ENCODE measurements at regions not wholly inside any gene's neighbourhood (a gene's known extent, or its start where the extent isn't known, plus 50 kb on each side); places are given as distances from the start of the nearest gene placed in this dataset.

DNA sequence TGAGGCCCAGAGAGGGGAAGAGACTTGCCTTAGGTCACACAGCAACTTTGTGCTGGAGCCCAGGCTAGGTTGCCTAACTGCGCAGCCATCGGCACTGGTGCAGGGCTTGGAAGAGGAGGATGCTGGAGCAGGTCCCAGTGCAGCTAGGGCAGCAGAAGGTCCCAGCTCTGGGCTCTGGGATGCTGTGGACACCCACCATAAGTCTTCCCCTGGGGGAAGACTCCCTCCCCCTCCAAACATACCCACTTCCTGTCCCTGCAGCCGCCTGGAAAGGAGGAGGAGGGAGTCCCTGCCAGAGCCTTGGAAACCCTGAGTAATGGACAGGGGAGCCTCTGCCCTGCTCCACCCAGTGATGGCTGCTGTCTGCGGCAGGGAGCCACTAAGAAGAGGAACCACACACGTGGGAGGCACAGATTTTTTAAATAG lies 93.6 kb downstream of the NCR2 start:
- DNase-seq (ENCODE audit: low spot score) (no peak), ATAC-seq (ENCODE audit: insufficient number of reproducible peaks, low FRiP score, low read depth) (no peak)
- peak overlapping the region; percentile 84 for H3K4me3 ChIP-seq
- TF ChIP-seq, protein P1, sequence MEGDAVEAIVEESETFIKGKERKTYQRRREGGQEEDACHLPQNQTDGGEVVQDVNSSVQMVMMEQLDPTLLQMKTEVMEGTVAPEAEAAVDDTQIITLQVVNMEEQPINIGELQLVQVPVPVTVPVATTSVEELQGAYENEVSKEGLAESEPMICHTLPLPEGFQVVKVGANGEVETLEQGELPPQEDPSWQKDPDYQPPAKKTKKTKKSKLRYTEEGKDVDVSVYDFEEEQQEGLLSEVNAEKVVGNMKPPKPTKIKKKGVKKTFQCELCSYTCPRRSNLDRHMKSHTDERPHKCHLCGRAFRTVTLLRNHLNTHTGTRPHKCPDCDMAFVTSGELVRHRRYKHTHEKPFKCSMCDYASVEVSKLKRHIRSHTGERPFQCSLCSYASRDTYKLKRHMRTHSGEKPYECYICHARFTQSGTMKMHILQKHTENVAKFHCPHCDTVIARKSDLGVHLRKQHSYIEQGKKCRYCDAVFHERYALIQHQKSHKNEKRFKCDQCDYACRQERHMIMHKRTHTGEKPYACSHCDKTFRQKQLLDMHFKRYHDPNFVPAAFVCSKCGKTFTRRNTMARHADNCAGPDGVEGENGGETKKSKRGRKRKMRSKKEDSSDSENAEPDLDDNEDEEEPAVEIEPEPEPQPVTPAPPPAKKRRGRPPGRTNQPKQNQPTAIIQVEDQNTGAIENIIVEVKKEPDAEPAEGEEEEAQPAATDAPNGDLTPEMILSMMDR (IDR thresholded peaks at IDR 0.05): no peak
- peak overlapping the region; percentile 73 to 83 for H3K27ac ChIP-seq
- no peaks in the 10 kb centered on the region for H3K9me3 ChIP-seq
- H3K36me3 ChIP-seq: no peaks in the 10 kb centered on the region
- peaks cover 12 to 37% of the 10 kb centered on the region in 2 donors for H3K4me1 ChIP-seq (ENCODE audit: control insufficient read depth in 1 of 2, low read depth in 2 of 2)
- H3K27me3 ChIP-seq (replicated peaks; ENCODE audit: insufficient read depth): no peaks in the 10 kb centered on the region

DNA sequence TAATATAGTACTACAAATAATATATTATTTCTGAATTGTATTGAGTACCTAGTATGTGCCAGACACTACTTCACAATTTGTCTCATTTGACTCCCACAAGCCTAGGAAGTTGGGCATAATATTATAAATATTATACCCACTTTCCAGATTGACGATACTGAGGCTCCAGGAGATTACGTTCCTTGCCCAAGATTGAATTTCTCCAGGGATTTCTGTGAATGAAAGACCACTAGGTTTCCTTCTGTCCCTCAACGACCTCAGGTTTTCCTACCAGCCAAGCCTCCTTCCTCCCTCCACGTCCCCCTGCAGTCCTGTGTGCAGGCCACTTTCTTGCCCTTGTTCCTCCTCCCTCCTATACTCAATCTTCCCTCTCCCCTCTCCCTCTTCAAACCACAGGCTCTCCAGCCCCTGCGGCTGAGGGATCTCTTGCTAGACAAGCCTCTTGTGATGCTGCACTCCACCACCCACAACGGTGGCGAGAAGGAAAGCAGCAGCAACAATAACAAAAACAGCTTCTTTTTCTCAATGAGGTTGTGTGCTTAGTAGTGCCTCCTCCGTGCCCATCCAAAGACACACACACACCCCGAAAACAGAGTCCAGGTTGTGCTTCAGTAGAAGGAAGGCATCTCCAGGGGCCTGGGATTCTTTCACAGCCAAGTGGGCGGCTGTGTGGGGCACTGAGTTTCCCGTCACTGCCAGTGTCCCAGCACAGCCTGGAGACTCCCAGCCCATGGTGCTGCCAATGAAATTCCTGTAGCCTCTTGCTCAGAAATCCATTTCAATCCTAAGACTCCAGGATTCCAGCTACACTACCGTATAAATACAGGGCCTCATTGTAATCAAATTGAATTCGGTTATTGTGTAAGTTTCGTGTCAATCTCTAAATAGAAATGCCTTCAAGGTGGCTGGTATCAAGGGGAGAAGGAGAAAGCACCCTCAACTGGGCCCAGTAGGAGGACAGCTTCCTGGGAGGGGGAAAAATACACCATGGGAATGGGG lies 94.4 kb downstream of the NCR2 start:
- Histone ChIP-seq H3K27me3 (replicated peaks; ENCODE audit: insufficient read depth) (no peaks in the 10 kb centered on the region), H3K4me1 (ENCODE audit: control insufficient read depth in 1 of 2, low read depth in 2 of 2) (peaks cover 12 to 37% of the 10 kb centered on the region in 2 donors), H3K27ac (peak overlapping the region; percentile 73 to 83), H3K9me3 (no peaks in the 10 kb centered on the region), H3K4me3 (no peak overlapping the region), H3K36me3 (no peaks in the 10 kb centered on the region)
- TF ChIP-seq, protein P1 (IDR thresholded peaks at IDR 0.05): no peak
- DNase-seq (ENCODE audit: low spot score) (no peak), ATAC-seq (ENCODE audit: insufficient number of reproducible peaks, low FRiP score, low read depth) (no peak)

DNA sequence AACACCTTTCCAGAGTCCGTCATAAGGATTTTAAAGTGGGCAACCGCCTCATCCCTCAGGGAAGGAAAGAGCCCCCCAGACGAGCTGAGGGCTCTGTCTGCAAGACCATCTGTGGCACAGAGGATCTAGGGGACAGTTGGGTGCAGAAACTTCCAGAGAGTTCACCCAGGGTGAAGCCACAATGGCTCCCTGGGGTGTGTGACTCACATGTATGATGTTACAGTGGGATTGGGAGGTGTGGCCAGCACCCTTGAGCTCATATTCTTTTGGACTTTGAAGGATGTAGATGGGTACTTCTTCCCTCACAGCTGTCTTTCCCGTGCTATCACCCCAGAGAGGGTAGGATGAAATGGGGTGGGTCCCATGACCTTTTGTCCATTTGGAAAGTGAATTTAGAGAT lies 95.5 kb downstream of the NCR2 start:
- no peaks in the 10 kb centered on the region for H3K27me3 ChIP-seq (replicated peaks; ENCODE audit: insufficient read depth)
- peak overlapping the region; percentile 67 to 83 for H3K27ac ChIP-seq
- no peaks in the 10 kb centered on the region for H3K9me3 ChIP-seq
- H3K4me3 ChIP-seq: no peak overlapping the region
- peaks cover 12 to 37% of the 10 kb centered on the region in 2 donors for H3K4me1 ChIP-seq (ENCODE audit: control insufficient read depth in 1 of 2, low read depth in 2 of 2)
- TF ChIP-seq, protein P1 (IDR thresholded peaks at IDR 0.05): no peak
- no peaks in the 10 kb centered on the region for H3K36me3 ChIP-seq
- ATAC-seq (ENCODE audit: insufficient number of reproducible peaks, low FRiP score, low read depth) (no peak), DNase-seq (ENCODE audit: low spot score) (no peak)

DNA sequence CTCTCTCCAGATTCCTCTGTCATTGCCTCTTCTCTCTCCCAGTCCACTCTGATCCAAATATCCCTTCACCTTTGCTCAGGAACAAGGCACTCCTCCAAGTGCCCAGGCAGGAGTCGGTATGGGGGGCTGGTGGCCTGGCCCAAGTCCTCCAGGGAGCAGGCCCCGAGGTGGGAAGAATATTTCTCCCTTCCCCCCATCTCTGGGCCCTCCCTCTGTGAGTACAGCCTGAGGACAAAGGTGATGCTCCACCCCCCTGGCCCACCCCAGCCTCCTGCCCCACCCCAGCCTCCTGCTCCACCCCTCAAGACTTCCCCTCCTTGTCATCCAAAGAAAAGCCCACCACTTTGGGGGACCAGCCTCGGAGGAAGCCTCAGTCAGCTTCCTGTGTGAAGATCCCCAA lies 96.9 kb downstream of the NCR2 start:
- DNase-seq (ENCODE audit: low spot score) (no peak), ATAC-seq (ENCODE audit: insufficient number of reproducible peaks, low FRiP score, low read depth) (no peak)
- Histone ChIP-seq H3K36me3 (no peaks in the 10 kb centered on the region), H3K27me3 (replicated peaks; ENCODE audit: insufficient read depth) (no peaks in the 10 kb centered on the region), H3K27ac (no peak overlapping the region), H3K4me1 (ENCODE audit: control insufficient read depth in 1 of 2, low read depth in 2 of 2) (peaks cover 9 to 29% of the 10 kb centered on the region in 2 donors), H3K9me3 (no peaks in the 10 kb centered on the region), H3K4me3 (no peak overlapping the region)
- TF ChIP-seq, protein P1 (IDR thresholded peaks at IDR 0.05): no peak

DNA sequence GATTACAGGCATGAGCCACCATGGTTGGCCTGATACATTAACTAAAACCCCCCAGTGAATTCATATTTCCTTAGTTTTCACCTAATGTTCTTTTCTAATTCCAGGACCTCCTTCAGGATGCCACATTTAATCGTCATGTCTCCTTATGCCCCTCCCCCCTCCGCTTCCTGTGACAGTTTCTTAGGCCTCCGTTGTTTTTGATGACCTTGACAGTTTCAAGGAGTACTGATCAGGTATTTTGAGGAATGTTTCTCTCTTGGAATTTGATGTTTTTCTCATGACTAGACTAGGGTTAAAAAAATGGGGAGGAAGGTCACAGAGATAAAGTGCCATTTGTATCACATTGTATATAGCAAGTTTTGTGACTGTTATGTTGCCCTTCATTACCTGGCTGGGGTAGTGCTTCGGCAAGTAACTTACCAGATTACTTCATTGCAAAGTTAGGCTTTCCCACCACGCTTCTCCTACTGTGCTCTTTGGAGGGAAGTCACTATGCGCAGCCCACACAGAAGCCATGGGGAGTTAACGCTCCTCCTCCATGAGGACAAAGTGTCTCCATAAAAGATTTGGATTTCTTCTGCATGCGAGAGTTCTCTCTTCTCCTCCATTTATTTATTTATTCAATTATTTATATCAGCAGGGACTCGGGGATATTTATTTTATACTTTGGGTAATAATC lies 99.5 kb downstream of the NCR2 start:
- TF ChIP-seq, protein P1 (IDR thresholded peaks at IDR 0.05): no peak
- DNase-seq (ENCODE audit: low spot score): no peak
- no peak overlapping the region for H3K27ac ChIP-seq
- no peak overlapping the region for H3K4me3 ChIP-seq
- no peaks in the 10 kb centered on the region for H3K27me3 ChIP-seq (replicated peaks; ENCODE audit: insufficient read depth)
- ATAC-seq (ENCODE audit: insufficient number of reproducible peaks, low FRiP score, low read depth): no peak
- H3K4me1 ChIP-seq (ENCODE audit: control insufficient read depth in 1 of 2, low read depth in 2 of 2): peaks cover 0 to 10% of the 10 kb centered on the region in 2 donors
- H3K9me3 ChIP-seq: no peaks in the 10 kb centered on the region
- H3K36me3 ChIP-seq: no peaks in the 10 kb centered on the region
